ENCODE measurements at regions not wholly inside any gene's neighbourhood (a gene's known extent, or its start where the extent isn't known, plus 50 kb on each side); places are given as distances from the start of the nearest gene placed in this dataset.

DNA sequence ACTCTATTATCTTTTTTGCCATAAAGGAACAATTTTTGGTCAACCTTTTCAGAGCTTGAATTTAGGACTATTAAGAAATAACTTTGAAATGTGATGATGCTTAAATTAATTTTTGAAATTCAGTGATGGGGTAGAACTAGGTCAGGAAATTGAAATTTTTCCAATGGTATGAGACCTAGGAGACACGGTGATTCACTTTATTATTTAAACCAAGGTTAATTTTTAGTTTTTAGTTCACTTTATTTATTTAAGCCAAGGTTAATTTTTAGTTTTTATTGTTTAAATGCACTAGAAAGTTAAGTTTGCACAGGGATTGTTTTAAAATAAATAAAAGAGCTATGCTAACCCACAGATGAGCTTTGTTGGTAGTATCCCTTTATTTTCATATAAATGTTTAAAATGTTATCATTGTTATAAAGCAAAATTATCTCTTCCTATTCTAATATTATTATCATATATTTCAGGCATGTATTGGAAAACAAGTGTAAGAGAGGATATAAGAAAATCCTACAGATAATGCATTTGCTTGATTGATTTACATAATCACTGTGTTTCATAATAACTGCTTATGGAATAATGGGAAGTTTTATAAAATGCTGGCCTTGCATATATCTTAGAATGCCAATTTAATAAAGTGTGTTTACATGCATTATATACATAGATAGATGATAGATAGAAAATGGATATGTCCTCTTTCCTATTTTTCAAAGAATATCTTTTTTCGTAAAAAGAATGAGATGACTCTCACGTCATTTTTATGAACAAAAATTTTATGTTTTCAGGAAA is 163.6 kb downstream of the HGF start:
- no peak for DNase-seq

DNA sequence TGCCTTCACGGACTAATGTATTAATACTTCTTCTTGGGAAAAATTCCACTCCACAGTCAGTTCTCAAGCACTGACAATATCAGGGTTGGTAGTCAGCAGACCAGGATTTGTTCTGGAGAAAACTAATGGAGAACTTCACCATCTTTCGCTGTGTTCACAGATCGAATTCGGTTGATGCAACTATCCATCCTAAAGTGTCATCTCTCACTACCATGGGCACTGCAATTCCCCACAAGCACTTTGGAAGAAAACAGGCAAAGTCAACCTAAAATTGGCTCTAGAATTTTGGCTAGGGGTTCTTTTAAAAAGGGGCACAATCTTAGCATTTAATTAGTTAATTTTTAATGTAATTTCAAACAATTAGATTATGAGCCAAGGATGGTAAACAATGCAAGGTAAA is 164.4 kb downstream of the HGF start:
- no peak for DNase-seq

DNA sequence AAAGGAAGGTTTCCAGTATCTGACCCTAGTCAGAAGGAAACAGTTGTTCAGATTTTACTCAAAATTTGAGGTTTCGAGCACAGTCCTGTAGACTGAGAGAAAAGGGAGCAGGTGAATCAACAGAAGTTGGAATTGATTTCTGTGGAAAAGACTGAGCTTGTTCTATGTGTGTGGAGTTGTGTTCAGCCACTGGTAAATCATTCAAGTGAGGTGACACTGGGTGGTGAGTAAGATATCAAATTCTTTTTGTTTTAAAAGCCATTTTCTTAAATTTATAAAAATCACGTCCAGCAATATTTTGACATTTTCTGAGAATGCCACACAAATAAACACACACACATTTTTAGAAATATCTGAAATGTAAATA is 165.1 kb downstream of the HGF start:
- no peak for DNase-seq

DNA sequence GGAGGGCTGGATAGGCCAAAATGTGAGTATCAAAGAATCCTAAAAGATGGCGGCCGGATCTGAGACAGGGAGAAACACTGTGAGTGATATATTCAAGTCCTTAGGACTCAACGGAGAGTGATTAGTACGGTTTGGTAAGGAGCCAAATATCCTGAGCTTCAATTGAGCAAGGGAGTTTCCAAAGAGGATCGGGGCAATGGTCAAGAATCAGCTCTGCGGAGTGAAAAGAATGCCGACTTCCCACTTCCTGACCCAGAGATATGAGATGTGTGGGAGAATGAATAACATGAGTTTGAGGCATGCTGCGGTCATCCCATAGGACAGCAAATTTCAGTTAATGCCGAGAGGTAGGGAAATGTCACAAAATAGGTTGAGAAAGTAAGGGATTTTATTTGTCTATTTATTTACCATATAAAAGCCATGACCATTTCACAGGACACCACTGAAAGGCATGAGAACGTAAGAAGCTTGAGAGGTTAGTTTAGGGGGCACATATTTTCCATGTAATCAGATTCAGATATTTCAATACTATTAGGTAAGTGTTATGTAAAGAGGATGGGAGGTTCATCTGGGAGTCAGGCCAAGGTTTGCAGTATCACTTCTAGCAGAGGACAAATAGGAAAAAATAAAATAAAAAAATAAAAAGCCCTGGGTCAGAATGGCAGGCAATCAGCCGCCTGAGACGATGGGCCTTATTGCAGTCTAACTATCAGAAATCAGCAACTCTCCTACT is 165.6 kb downstream of the HGF start:
- no peak for DNase-seq

- DNase-seq = no peak
These were observed 169.2 kb downstream of the HGF start for GRCh38 chr7:81600608-81601007.

DNA sequence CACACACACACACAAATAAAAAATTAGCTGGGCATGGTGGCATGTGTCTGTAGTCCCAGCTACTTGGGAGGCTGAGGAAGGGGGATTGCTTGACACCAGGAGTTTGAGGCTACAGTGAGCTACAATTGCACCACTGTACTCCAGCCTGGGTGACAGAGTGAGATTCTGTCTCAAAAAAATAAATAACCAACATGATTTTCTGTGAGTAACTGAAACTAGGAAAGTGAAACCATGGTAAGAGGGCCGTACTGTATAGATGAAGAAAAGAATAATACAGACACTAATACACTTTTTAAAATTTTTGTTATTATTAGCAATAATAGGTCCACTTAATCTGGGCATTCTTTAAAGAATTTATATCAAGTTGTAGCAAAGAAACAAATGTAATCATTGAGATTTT is 170.9 kb downstream of the HGF start:
- no peak for DNase-seq

DNA sequence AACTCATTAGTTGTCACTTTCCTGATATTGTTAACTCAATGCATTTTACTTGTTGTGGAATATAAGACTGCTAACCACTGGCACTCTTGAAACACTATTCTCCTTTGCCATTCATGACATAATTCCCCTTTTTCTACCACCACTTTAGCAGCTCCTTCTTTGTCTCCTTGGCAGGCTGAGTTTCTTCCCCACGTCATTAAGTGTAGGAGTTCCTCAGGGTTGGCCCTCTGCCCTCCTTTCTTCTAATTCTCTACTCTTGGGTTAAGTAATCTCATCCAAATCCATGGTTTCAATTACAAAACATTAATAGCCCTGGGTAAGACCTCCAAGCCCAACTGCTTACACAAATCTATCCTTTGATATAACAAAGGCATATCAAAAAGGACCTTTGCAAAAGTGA is 175.1 kb downstream of the HGF start:
- no peak for DNase-seq

- no peak for DNase-seq
These were observed 179.7 kb downstream of the HGF start for GRCh38 chr7:81590131-81590530.

GRCh38 chr7:81584667-81585066 is 185.2 kb downstream of the HGF start:
- DNase-seq = no peak

DNA sequence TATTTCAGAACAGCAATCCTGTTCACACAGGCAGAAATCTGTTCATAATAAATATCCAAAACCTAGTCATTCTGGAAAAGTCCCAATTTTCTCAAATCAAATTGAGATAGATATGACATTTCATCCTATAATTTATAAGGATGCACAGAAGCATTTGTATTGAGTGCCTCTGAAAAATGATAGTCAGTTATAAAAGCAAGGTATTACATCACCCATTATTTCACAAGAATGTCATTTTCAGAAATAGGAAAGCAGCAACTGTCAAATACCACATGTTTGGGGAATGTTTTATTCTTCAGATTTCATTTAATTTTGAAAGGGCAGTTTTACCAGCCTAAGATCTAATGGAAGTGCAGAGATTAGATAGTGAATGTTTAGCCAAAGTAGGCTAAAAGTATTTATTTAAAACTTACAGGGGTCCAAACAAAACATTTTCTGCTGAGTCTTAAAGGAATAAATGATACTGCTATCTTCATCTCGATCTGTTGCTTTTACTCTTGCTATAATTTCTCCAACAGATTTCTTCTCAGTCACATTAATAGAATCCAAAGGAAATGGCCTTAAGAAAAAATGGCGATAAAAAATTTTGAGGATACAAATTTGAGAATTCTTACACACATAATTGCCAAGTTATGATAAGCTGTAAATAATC is 185.8 kb downstream of the HGF start:
- peak; percentile 20 for DNase-seq

DNA sequence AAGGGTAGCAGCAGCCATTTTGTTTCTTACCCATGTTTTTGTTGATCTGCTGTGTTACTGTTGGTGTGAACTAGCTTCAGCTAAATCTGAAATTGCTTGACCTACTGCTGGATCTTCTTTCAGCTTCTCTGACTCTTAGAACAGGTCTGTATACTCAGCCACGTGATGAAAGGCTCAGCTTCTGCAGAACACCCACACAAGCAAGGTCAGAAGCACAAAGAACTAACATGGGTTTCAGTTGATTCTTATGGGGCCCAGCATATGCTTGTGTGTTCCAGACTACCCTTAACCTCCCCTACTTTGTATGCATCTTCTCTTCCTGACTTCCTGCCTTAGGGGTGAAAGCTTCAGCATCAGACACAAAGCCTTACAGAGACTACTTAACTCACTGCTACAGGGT is 186.8 kb downstream of the HGF start:
- no peak for DNase-seq

DNA sequence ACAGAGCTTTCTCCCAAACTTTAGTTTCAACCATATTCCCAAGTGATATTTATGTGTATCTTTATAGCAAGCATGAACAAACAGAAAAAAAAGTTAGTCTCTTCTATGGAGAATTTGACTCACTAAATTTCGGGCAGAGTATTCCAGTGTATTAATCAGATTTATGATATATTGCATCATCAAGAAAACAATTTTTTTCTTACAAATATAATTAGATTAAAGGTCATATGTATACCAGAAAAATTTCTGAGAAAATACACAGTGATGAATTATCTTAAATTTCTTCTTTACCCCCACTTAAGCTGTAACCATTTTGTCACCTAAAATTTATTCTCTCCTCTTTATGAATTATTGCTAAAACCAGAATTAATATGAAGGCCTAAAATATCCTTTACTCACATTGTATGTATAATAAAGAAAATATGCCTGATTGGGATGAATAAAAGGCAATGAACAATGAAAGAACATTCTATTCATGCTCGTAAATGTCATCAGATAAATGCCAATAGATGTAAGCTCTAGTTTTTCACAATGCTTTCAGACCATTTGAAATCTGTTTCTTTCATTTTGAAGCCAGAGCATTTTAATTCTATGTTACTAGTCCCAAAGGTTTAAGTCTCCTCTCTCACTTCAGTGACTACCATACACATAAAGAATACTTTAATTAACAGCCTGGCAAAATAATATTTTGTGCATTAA is 192.1 kb downstream of the HGF start:
- DNase-seq = no peak

DNA sequence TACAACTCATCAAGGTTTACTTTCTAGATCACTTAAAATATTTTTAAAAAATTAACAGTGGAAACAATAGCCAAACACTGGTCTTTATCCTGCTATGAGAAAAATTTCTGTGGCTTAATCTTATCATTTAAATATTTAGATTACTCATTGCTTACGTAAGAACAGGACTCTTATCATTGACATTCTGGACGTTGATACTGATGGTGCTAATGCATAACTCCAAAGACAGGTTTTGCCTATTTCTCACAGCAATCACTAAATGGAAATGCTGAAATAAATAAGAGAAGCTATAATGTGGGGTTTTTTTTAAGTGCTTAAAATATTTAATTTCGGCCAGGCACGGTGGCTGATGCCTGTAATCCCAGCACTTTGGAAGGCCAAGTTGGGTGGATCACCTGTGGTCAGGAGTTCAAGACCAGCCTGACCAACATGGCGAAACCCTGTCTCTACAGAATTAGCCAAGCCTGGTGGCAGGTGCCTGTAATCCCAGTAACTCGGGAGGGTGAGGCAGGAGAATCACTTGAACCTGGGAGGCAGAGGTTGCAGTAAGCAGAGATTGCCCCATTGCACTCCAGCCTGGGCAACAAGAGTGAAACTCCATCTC is 195.0 kb downstream of the HGF start:
- no peak for DNase-seq

DNA sequence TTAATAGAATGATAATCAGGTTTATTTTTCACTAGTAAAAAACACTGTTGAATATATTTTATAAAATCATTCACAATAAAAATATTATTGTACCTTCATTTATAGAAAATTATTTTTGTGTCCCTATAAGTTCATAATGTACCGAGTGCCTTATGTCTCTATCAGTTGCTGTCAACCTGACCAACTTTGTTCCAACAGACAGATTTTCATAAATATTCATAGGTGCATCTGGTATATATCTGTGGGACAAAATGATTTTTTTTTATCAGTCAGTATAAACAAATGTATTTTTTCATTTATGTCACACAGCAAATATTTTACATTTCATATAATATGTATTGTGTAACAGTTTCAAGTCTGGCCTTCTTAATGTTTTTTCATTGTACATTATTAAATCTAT is 195.9 kb downstream of the HGF start:
- DNase-seq = no peak

- DNase-seq = no peak
These were observed 196.7 kb downstream of the HGF start for GRCh38 chr7:81573128-81573527.

DNA sequence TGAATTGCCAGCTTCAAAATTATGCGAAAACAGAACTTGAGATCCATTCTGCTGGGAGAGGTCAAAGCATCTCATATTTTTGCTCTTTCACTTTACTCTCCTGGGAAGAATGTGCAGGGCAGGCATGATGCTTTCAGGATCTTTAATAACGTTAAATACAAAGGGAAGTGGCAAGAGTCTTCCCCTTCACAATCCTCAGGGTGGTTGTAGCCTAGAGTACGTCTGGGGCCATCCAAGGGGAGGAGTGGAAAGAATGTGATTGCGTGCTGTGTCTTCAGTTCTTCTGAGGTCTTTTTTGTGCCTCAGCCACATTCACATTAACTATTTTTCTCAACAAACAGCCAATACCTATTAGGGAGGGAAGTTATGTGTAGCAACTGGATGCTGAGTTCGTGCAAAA is 207.3 kb downstream of the HGF start:
- DNase-seq = no peak

DNA sequence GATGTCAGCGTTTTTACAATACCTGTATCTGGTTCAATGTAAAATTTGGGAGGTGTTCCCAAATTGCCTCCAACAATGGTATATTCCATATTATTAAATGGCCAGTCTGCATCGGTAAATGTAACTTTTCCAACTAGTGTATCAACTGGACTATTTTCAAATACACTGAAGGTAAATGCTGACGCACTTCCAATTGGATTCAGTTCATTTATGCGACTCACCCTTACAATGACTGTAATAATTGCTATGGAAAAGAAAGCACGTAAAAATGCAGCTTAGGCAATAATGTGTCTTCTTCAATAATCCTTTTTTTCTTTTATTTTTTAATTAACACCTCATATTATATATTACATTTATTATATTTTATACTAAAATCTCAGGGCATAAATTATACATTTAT is 209.1 kb downstream of the HGF start:
- DNase-seq = no peak

DNA sequence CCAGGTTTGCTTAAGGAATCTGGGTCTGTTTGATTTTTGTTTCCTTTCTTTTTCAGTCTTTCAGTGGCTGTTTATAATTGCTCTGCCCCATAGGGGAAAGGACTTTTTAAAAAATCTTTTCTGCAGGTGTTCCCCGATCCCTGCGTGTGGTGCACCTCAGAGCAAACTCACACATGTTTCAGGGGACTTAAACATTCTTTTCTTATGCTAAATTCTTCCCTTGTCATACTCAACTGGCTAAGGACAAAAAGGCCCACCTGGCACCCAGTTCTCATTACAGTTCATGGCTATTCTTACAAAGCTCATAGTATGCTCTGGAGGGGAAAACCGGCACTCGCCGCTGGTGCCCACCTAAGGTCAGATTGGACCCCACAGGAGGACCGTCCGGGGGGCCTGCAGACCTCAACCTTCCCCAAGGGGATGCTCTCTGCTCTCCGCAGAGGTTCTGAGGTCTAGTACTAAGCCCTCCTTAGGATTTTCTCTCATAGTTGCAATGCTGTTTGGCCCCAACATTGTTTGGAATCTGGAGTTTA is 220.3 kb downstream of the HGF start:
- DNase-seq = no peak

- no peak for DNase-seq
These were observed 234.9 kb downstream of the HGF start for GRCh38 chr7:81534996-81535395.

- DNase-seq = no peak
These were observed 235.4 kb downstream of the HGF start for GRCh38 chr7:81534446-81534845.

GRCh38 chr7:81533931-81534330 is 235.9 kb downstream of the HGF start:
- DNase-seq = no peak

DNA sequence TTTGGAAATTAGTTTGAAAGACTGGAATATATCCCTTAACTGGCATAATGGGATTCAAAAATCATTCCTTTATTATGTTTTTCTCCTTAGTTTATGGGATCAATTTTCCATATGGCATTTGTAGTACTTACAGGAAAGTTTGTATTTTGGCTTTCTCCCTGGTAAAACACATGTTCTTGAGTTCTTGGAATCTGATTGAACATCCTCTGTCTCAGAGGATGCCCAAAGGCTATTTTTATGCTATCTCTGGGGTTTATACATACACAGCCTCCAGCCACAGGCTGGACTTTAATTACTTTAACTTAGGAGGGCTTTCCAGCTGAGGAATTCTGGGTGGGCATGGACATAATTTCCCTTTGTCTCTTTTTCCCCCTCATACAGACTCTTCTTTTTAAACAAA is 236.4 kb downstream of the HGF start:
- DNase-seq = no peak

DNA sequence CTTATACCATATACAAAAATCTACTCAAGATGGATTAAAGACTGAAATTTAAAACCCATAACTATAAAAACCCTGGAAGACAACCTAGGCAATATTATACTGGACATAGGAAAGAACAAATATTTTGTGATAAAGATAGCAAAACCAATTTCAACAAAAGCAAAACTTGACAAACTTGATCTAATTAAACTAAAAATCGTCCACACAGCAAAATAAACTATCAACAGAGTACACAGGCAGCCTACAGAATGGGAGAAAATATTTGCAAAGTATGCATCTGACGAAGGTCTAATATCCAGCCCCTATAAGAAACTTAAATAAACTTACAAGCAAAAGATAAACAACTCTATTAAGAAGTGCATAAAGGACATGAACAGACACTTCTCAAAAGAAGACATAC is 240.1 kb downstream of the HGF start:
- no peak for DNase-seq

Data from MV-4-11 (cell line).